HUES6 (cell line): ENCODE measurements at regions not wholly inside any gene's neighbourhood (a gene's known extent, or its start where the extent isn't known, plus 50 kb on each side); places are given as distances from the start of the nearest gene placed in this dataset.

Experiments used
- H3K27ac ChIP-seq: 2 replicates; pipeline ENCODE4 v1.7.0; 2013; ENCODE audit warnings: low read depth, mild to moderate bottlenecking, low read length, inconsistent platforms
- H3K27me3 ChIP-seq: 2 replicates; pipeline ENCODE4 v1.6.1; 2013; ENCODE audit warnings: low read length; ENCODE audit not compliant: control insufficient read depth, insufficient read depth
- H3K36me3 ChIP-seq: 2 replicates; pipeline ENCODE4 v1.6.1; 2013; ENCODE audit warnings: low read length; ENCODE audit not compliant: control insufficient read depth, insufficient read depth
- H3K4me1 ChIP-seq: 2 replicates; pipeline ENCODE4 v1.6.1; 2013; ENCODE audit warnings: low read length; ENCODE audit not compliant: control insufficient read depth, insufficient read depth
- H3K4me3 ChIP-seq: 2 replicates; pipeline ENCODE4 v1.5.1; 2013; ENCODE audit warnings: low read depth, low read length
- H3K9ac ChIP-seq: one replicate; pipeline ENCODE4 v1.6.1; 2013; ENCODE audit warnings: mild to moderate bottlenecking, low read length
- H3K9me3 ChIP-seq: 2 replicates; pipeline ENCODE4 v1.6.1; 2013; ENCODE audit warnings: low read depth, low read length; ENCODE audit not compliant: control insufficient read depth, insufficient read depth

GRCh38 chr2:118225666-118226065 is 137.4 kb downstream of the INSIG2 start:
- H3K4me1 ChIP-seq, result peaks cover 17% of the 10 kb centered on the region

GRCh38 chr2:118224895-118225311 is 136.6 kb downstream of the INSIG2 start:
- H3K27ac ChIP-seq, result peak overlapping the region; percentile 38; the same call in 1 of the 2 replicates
- H3K4me3 ChIP-seq, result peak overlapping the region; percentile 70
- H3K4me1 ChIP-seq, result peaks cover 17% of the 10 kb centered on the region
- H3K9ac ChIP-seq, result peak overlapping the region; percentile 82
- H3K36me3 ChIP-seq, result no peaks in the 10 kb centered on the region
- no peaks in the 10 kb centered on the region for H3K9me3 ChIP-seq
- peaks cover 15% of the 10 kb centered on the region; the same call in 1 of the 2 replicates for H3K27me3 ChIP-seq

More at GRCh38 chr2:118225666-118226065, 137.4 kb downstream of the INSIG2 start:
- no peaks in the 10 kb centered on the region for H3K9me3 ChIP-seq
- peaks cover 15% of the 10 kb centered on the region; the same call in 1 of the 2 replicates for H3K27me3 ChIP-seq
- H3K36me3 ChIP-seq, result no peaks in the 10 kb centered on the region
- no peak overlapping the region for H3K27ac ChIP-seq
- H3K4me3 ChIP-seq, result no peak overlapping the region
- H3K9ac ChIP-seq, result no peak overlapping the region

- peak overlapping the region; percentile 82 for H3K9ac ChIP-seq
Measured at GRCh38 chr2:118223992-118224894, 136.0 kb downstream of the INSIG2 start.

GRCh38 chr2:118223511-118223991 is 135.3 kb downstream of the INSIG2 start:
- Histone ChIP-seq H3K4me3 (peak overlapping the region; percentile 70), H3K36me3 (no peaks in the 10 kb centered on the region), H3K9me3 (no peaks in the 10 kb centered on the region), H3K27ac (peak overlapping the region; percentile 38; the same call in 1 of the 2 replicates), H3K4me1 (peaks cover 17% of the 10 kb centered on the region), H3K27me3 (peaks cover 15% of the 10 kb centered on the region; the same call in 1 of the 2 replicates), H3K9ac (peak overlapping the region; percentile 82)

More at GRCh38 chr2:118223992-118224894, 136.0 kb downstream of the INSIG2 start:
- Histone ChIP-seq H3K9me3 (no peaks in the 10 kb centered on the region), H3K36me3 (no peaks in the 10 kb centered on the region), H3K27me3 (peaks cover 15% of the 10 kb centered on the region; the same call in 1 of the 2 replicates), H3K4me3 (peak overlapping the region; percentile 70), H3K4me1 (peaks cover 17% of the 10 kb centered on the region), H3K27ac (peak overlapping the region; percentile 38; the same call in 1 of the 2 replicates)

GRCh38 chr2:118222672-118223421 is 134.6 kb downstream of the INSIG2 start:
- Histone ChIP-seq H3K9me3 (no peaks in the 10 kb centered on the region), H3K9ac (peak overlapping the region; percentile 82), H3K4me3 (peak overlapping the region; percentile 70), H3K4me1 (peaks cover 17% of the 10 kb centered on the region), H3K36me3 (no peaks in the 10 kb centered on the region), H3K27me3 (peaks cover 15% of the 10 kb centered on the region; the same call in 1 of the 2 replicates), H3K27ac (no peak overlapping the region)

GRCh38 chr2:118222273-118222594 is 134.0 kb downstream of the INSIG2 start:
- Histone ChIP-seq H3K9ac (no peak overlapping the region), H3K27ac (no peak overlapping the region), H3K9me3 (no peaks in the 10 kb centered on the region), H3K27me3 (peaks cover 15% of the 10 kb centered on the region; the same call in 1 of the 2 replicates), H3K4me3 (no peak overlapping the region), H3K4me1 (peaks cover 17% of the 10 kb centered on the region), H3K36me3 (no peaks in the 10 kb centered on the region)

GRCh38 chr2:118221536-118222272 is 133.4 kb downstream of the INSIG2 start:
- Histone ChIP-seq H3K27ac (no peak overlapping the region), H3K9ac (no peak overlapping the region)

GRCh38 chr2:118219611-118220010 is 131.3 kb downstream of the INSIG2 start:
- H3K4me1 ChIP-seq, result peaks cover 5% of the 10 kb centered on the region; the same call in 1 of the 2 replicates
- H3K36me3 ChIP-seq, result no peaks in the 10 kb centered on the region
- no peak overlapping the region for H3K4me3 ChIP-seq
- H3K27ac ChIP-seq, result no peak overlapping the region
- H3K9me3 ChIP-seq, result no peaks in the 10 kb centered on the region
- H3K27me3 ChIP-seq, result peaks cover 9% of the 10 kb centered on the region; the same call in 1 of the 2 replicates
- H3K9ac ChIP-seq, result no peak overlapping the region

More at GRCh38 chr2:118221536-118222272, 133.4 kb downstream of the INSIG2 start:
- Histone ChIP-seq H3K36me3 (no peaks in the 10 kb centered on the region), H3K9me3 (no peaks in the 10 kb centered on the region), H3K4me1 (peaks cover 17% of the 10 kb centered on the region), H3K27me3 (peaks cover 15% of the 10 kb centered on the region; the same call in 1 of the 2 replicates), H3K4me3 (no peak overlapping the region)

- no peaks in the 10 kb centered on the region for H3K36me3 ChIP-seq
- no peaks in the 10 kb centered on the region for H3K4me1 ChIP-seq
- H3K27ac ChIP-seq, result no peak overlapping the region
- no peak overlapping the region for H3K4me3 ChIP-seq
- H3K9me3 ChIP-seq, result no peaks in the 10 kb centered on the region
- H3K27me3 ChIP-seq, result no peaks in the 10 kb centered on the region
- H3K9ac ChIP-seq, result no peak overlapping the region
Measured at GRCh38 chr2:118216224-118216623, 128.0 kb downstream of the INSIG2 start.

GRCh38 chr2:118209727-118210126 is 121.5 kb downstream of the INSIG2 start:
- H3K36me3 ChIP-seq, result no peaks in the 10 kb centered on the region
- H3K27ac ChIP-seq, result no peak overlapping the region
- no peak overlapping the region for H3K4me3 ChIP-seq
- no peak overlapping the region for H3K9ac ChIP-seq
- no peaks in the 10 kb centered on the region for H3K9me3 ChIP-seq
- no peaks in the 10 kb centered on the region for H3K27me3 ChIP-seq
- H3K4me1 ChIP-seq, result no peaks in the 10 kb centered on the region
